ENCODE measurements at regions not wholly inside any gene's neighbourhood (a gene's known extent, or its start where the extent isn't known, plus 50 kb on each side); places are given as distances from the start of the nearest gene placed in this dataset.

- Histone ChIP-seq H3K4me1 (replicated peaks in 1 of 2; ENCODE audit: control insufficient read depth in 2 of 2, insufficient read depth in 2 of 2, low read length in 2 of 2) (no peaks in the 10 kb centered on the region), H3K9me1 (ENCODE audit: control insufficient read depth, insufficient read depth, low read length) (no peaks in the 10 kb centered on the region), H3K79me2 (ENCODE audit: control insufficient read depth, insufficient read depth, low read length) (no peaks in the 10 kb centered on the region), H3K4me3 (no peak overlapping the region), H3K9me3 (replicated peaks; ENCODE audit: control insufficient read depth, insufficient read depth, low read depth, low read length) (no peaks in the 10 kb centered on the region), H3K4me2 (ENCODE audit: insufficient read depth, low read length) (no peak overlapping the region), H3K9ac (ENCODE audit: insufficient read depth in 1 of 2, low read depth in 2 of 2, low read length in 2 of 2) (no peak overlapping the region), H3K27ac (ENCODE audit: extremely low read depth, low read depth, low read length) (no peak overlapping the region), H2AFZ (ENCODE audit: low read depth, low read length) (no peak overlapping the region), H3K27me3 (ENCODE audit: control insufficient read depth in 2 of 2, insufficient read depth in 2 of 2, low read length in 2 of 2) (no peaks in the 10 kb centered on the region), H3K36me3 (ENCODE audit: control insufficient read depth, insufficient read depth, low read length) (no peaks in the 10 kb centered on the region), H4K20me1 (replicated peaks; ENCODE audit: control insufficient read depth, insufficient read depth, low read length) (no peaks in the 10 kb centered on the region)
- TF ChIP-seq FOXA3 (CRISPR knock-in tag; conservative IDR thresholded peaks at IDR 0.05 in 1 of 2, IDR thresholded peaks at IDR 0.05 in 1 of 2): no peak
- no peak for TF ChIP-seq PTBP1 (IDR thresholded peaks at IDR 0.05; ENCODE audit: low read depth, low read length)
- no peak for TF ChIP-seq ZNF253 (CRISPR knock-in tag; conservative IDR thresholded peaks at IDR 0.05)
- TF ChIP-seq EP300 (IDR thresholded peaks at IDR 0.05; ENCODE audit: low read length): no peak
- no peak for TF ChIP-seq ZNF551 (CRISPR knock-in tag; IDR thresholded peaks at IDR 0.05)
- TF ChIP-seq ZNF311 (CRISPR knock-in tag; IDR thresholded peaks at IDR 0.05): no peak
- TF ChIP-seq GTF2F1 (IDR thresholded peaks at IDR 0.05; ENCODE audit: low read depth, low read length): no peak
- TF ChIP-seq PPARD (CRISPR knock-in tag; IDR thresholded peaks at IDR 0.05): no peak
- in situ Hi-C loops (cut with MboI) (no loop called here), intact Hi-C loops (cut with micrococcal nuclease) (no loop called here)
- DNase-seq (ENCODE audit: extremely low read depth in 1 of 4, low spot score in 3 of 4) (no peak), FAIRE-seq (no peak), ATAC-seq (no peak)
- POLR2A ChIA-PET: no interaction called here
- BruUV-seq (replicated peaks): no TSS peak
- CTCF ChIA-PET (ENCODE audit: low intra/inter-chr PET ratio): no interaction called here
- 2% methylated on average over 5 of the region's 5 CpGs for WGBS (ENCODE audit: insufficient coverage, low coverage, missing lambda C conversion rate)
Observed at GRCh38 chr12:61757831-61758505, 502.2 kb upstream of the USP15 start.

Measured in K562 (cell line).